NB4 (cell line): ENCODE measurements at regions not wholly inside any gene's neighbourhood (a gene's known extent, or its start where the extent isn't known, plus 50 kb on each side); places are given as distances from the start of the nearest gene placed in this dataset.
"Not testable (repeated sequence)": the region's sequence is repeated elsewhere in the genome, so short reads cannot be mapped to it uniquely, and the experiment has no call there.

Experiments
- DNase-seq: peaks from one replicate; pipeline ENCODE4 v3.0.0; 2010; ENCODE audit warnings: low read depth
- H3K4me3 ChIP-seq: one replicate; pipeline ENCODE4 v1.5.1; 2011; ENCODE audit warnings: mild to moderate bottlenecking, low read depth, low read length, moderate library complexity
- MYC ChIP-seq: IDR thresholded peaks from 2 replicates; pipeline ENCODE4 v1.6.1; 2011; ENCODE audit warnings: low read depth, low read length
- POLR2A ChIP-seq: IDR thresholded peaks from 2 replicates; pipeline ENCODE4 v1.6.1; 2011; ENCODE audit warnings: mild to moderate bottlenecking; ENCODE audit not compliant: insufficient read length; ENCODE audit errors: extremely low read depth
- TF ChIP-seq, protein P1 (sequence below): IDR thresholded peaks from one replicate; pipeline ENCODE4 v1.5.1; 2012; ENCODE audit warnings: low read depth, low read length
- TF ChIP-seq, protein P2 (sequence below): IDR thresholded peaks from 2 replicates; pipeline ENCODE4 v1.6.1; 2011; ENCODE audit warnings: low read depth, low read length

DNA sequence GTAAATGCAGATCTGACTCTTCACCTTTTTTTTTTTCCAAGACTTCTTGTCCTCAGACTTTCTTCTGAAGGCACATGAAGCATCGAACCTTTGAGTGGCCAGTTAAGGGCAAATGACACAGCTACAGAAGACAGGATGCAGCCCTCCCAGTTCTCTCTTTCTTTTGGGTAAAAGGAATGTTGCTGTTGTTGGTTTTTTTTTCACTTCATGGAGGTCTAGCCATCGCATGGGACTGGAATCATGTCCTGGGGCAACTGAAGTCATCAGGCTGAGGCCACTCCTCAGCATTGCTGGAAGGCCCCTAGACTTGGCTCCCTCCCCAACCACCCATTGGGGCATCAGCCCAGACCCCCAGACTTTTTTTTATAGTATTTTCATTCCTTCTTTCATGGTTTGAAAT is 896.5 kb downstream of the SORCS1 start:
- no peak for DNase-seq
- TF ChIP-seq, protein P1, sequence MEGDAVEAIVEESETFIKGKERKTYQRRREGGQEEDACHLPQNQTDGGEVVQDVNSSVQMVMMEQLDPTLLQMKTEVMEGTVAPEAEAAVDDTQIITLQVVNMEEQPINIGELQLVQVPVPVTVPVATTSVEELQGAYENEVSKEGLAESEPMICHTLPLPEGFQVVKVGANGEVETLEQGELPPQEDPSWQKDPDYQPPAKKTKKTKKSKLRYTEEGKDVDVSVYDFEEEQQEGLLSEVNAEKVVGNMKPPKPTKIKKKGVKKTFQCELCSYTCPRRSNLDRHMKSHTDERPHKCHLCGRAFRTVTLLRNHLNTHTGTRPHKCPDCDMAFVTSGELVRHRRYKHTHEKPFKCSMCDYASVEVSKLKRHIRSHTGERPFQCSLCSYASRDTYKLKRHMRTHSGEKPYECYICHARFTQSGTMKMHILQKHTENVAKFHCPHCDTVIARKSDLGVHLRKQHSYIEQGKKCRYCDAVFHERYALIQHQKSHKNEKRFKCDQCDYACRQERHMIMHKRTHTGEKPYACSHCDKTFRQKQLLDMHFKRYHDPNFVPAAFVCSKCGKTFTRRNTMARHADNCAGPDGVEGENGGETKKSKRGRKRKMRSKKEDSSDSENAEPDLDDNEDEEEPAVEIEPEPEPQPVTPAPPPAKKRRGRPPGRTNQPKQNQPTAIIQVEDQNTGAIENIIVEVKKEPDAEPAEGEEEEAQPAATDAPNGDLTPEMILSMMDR: no peak
- no peak for TF ChIP-seq POLR2A
- no peak for TF ChIP-seq MYC
- TF ChIP-seq, protein P2, sequence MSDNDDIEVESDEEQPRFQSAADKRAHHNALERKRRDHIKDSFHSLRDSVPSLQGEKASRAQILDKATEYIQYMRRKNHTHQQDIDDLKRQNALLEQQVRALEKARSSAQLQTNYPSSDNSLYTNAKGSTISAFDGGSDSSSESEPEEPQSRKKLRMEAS: no peak
- H3K4me3 ChIP-seq: no peak overlapping the region

DNA sequence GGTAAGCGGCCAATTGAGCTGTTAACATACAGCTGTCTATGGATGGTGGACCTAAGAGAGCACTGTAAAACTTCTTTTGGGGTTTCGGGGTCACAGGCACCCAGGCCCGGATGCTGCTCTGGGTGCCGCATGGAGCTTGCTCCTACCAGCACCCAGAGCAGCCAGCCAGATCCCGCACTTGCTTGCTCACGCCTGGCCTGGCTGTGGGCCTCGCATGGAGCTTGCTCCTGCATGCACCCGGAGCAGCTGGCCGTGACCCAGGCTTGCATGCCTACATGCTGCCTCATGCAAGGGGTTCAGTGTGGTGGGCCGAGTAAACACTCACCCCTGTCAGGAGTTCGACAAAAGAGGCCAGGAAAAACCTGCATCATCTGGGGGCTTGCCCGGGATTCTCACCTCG is 896.9 kb downstream of the SORCS1 start:
- DNase-seq: no peak
- TF ChIP-seq POLR2A: no peak
- TF ChIP-seq, protein P1: no peak
- no peak for TF ChIP-seq MYC
- TF ChIP-seq, protein P2: no peak
- H3K4me3 ChIP-seq: no peak overlapping the region

DNA sequence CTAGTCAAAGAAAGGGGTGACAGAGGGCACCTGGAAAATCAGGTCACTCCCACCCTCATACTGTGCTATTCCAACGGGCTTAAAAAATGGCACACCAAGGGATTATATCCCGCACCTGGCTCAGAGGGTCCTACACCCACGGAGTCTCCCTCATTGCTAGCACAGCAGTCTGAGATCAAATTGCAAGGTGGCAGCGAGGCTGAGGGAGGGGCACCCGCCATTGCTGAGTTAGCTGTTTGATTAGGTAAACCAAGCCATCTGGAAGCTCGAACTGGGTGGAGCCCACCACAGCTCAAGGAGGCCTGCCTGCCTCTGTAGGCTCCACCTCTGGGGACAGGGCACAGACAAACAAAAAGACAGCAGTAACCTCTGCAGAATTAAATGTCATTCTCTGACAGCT is 907.1 kb downstream of the SORCS1 start:
- H3K4me3 ChIP-seq: not testable (repeated sequence)

DNA sequence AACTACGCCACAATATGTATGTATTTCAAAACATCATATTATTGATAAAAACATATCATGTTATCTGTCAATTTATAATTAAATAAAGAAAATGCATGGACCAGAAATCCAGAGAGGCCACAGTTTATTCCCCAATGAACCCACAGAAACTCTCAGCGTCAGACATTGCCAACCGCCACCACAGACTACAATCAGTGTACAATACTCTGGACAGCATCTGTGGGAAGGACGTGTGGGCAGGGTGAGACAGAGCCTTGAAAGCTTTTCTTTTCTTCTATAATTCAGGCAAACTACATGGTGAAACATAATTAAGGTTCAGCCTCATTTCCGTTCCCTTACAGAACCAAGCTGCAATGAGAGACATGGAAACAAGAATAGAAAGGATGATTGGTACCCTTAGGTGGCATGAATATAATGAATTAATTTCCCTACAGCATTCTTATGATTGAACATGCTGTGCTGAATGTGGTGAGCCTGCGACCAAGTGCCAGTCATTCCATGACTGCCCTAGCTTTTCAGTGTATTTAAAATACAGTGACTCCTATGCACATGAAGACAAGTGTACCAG is 909.3 kb downstream of the SORCS1 start:
- no peak for TF ChIP-seq POLR2A
- TF ChIP-seq, protein P1: no peak
- no peak for TF ChIP-seq MYC
- TF ChIP-seq, protein P2: no peak
- no peak overlapping the region for H3K4me3 ChIP-seq
- DNase-seq: no peak

More for the DNA sequence above, 907.1 kb downstream of the SORCS1 start:
- DNase-seq: not testable (repeated sequence)

DNA sequence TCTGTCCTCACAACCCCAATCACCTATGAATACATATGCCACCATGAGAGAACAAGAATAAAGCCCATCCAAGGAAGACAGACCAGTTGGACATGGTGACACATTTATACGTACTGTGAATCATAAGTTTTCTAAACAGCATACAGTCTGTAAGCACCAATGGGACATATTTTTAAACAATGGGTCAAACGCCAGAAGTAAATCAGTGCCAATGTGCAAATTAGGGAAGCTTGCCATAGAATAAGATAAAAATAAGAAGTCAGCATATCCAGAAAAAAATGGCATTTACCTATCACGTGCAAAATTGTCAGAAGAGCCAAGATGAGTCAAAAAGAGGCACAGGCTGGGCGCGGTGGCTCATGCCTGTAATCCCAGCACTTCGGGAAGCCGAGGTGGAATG is 910.4 kb downstream of the SORCS1 start:
- no peak for DNase-seq
- TF ChIP-seq, protein P2: no peak
- no peak for TF ChIP-seq MYC
- no peak overlapping the region for H3K4me3 ChIP-seq

DNA sequence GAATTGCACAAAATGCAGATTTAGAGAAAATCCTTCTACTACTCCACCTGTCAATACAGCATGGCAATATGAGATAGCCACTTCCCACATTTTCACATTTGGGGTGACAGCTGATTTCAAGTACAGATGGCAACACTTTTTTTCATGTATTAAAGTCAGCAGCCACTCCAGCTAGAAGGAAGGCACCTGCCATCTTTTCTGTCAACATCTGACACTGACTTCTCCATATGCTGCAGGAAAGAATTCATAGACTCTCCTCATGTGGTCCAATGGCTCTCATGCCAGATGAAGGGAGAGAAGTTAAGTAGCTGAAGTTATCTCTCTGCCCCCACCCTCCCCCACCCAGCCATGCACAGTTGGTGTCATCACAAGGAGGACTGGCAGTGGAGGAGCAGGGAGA is 912.0 kb downstream of the SORCS1 start:
- TF ChIP-seq, protein P1: no peak
- TF ChIP-seq POLR2A (no peak), MYC (no peak)
- TF ChIP-seq, protein P2: no peak
- no peak for DNase-seq

DNA sequence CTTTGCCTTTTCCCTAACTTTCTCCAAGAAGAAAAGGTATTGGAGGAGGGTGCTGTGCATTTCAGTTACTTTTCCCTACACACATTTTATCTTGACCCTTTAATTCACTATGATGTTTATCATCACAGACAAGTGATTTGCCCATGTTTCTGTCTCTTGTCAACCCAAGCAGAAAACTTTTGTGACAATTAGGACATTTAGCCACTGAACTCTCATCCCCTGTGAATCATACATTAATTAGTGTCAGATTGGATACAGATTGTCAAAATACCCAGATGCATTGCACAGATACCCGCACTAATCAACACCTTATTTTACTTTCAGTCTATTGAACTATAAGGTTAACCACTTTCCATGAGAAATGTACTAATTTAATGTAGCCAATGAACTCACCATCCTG is 912.9 kb downstream of the SORCS1 start:
- no peak overlapping the region for H3K4me3 ChIP-seq

More for the DNA sequence above, 912.0 kb downstream of the SORCS1 start:
- no peak overlapping the region for H3K4me3 ChIP-seq

More for the DNA sequence above, 912.9 kb downstream of the SORCS1 start:
- TF ChIP-seq, protein P1: no peak
- TF ChIP-seq, protein P2: no peak
- TF ChIP-seq POLR2A (no peak), MYC (no peak)
- DNase-seq: no peak
